ENCODE measurements at regions not wholly inside any gene's neighbourhood (a gene's known extent, or its start where the extent isn't known, plus 50 kb on each side); places are given as distances from the start of the nearest gene placed in this dataset.
"Not testable (repeated sequence)": the region's sequence is repeated elsewhere in the genome, so short reads cannot be mapped to it uniquely, and the experiment has no call there.

GRCh38 chr6:74256781-74257180 lies 560.8 kb downstream of the CD109 start:
- ATAC-seq (no peak), DNase-seq (no peak)
- H3K4me3 Mint-ChIP-seq = no peak overlapping the region
- CTCF ChIA-PET = no interaction called here
- POLR2A ChIA-PET = no interaction called here
- H3K4me1 Mint-ChIP-seq (ENCODE audit: low read depth) = no peaks in the 10 kb centered on the region
- H3K27me3 Mint-ChIP-seq (ENCODE audit: low read depth) = no peaks in the 10 kb centered on the region
- no peaks in the 10 kb centered on the region for H3K36me3 Mint-ChIP-seq (ENCODE audit: low read depth)
- H3K27ac Mint-ChIP-seq = no peak overlapping the region
- H3K9me3 Mint-ChIP-seq (ENCODE audit: insufficient read depth) = peaks cover 4% of the 10 kb centered on the region

GRCh38 chr6:74256381-74256780 lies 560.4 kb downstream of the CD109 start:
- Mint-ChIP-seq H3K27ac (no peak overlapping the region), H3K36me3 (ENCODE audit: low read depth) (no peaks in the 10 kb centered on the region), H3K27me3 (ENCODE audit: low read depth) (no peaks in the 10 kb centered on the region), H3K4me3 (no peak overlapping the region), H3K4me1 (ENCODE audit: low read depth) (no peaks in the 10 kb centered on the region), H3K9me3 (ENCODE audit: insufficient read depth) (peaks cover 4% of the 10 kb centered on the region)
- ChIA-PET POLR2A (no interaction called here), CTCF (no interaction called here)
- DNase-seq (no peak), ATAC-seq (no peak)

GRCh38 chr6:74255007-74255406 lies 559.0 kb downstream of the CD109 start:
- H3K4me3 Mint-ChIP-seq; POLR2A ChIA-PET; DNase-seq; H3K4me1 Mint-ChIP-seq (ENCODE audit: low read depth); ATAC-seq; CTCF ChIA-PET; H3K27me3 Mint-ChIP-seq (ENCODE audit: low read depth); H3K9me3 Mint-ChIP-seq (ENCODE audit: insufficient read depth); H3K27ac Mint-ChIP-seq; H3K36me3 Mint-ChIP-seq (ENCODE audit: low read depth): not testable (repeated sequence)

GRCh38 chr6:74254147-74254546 lies 558.1 kb downstream of the CD109 start:
- H3K36me3 Mint-ChIP-seq (ENCODE audit: low read depth); DNase-seq; H3K4me3 Mint-ChIP-seq; ATAC-seq; H3K27me3 Mint-ChIP-seq (ENCODE audit: low read depth); H3K4me1 Mint-ChIP-seq (ENCODE audit: low read depth); CTCF ChIA-PET; H3K27ac Mint-ChIP-seq; POLR2A ChIA-PET; H3K9me3 Mint-ChIP-seq (ENCODE audit: insufficient read depth): not testable (repeated sequence)

- peaks cover 4% of the 10 kb centered on the region for H3K9me3 Mint-ChIP-seq (ENCODE audit: insufficient read depth)
- no peak overlapping the region for H3K4me3 Mint-ChIP-seq
- no peak for DNase-seq
- no peaks in the 10 kb centered on the region for H3K36me3 Mint-ChIP-seq (ENCODE audit: low read depth)
- no peaks in the 10 kb centered on the region for H3K4me1 Mint-ChIP-seq (ENCODE audit: low read depth)
- ChIA-PET CTCF (no interaction called here), POLR2A (no interaction called here)
- no peak for ATAC-seq
- no peaks in the 10 kb centered on the region for H3K27me3 Mint-ChIP-seq (ENCODE audit: low read depth)
- no peak overlapping the region for H3K27ac Mint-ChIP-seq
Observed at GRCh38 chr6:74253261-74253660, 557.3 kb downstream of the CD109 start.

- POLR2A ChIA-PET = no interaction called here
- no peak overlapping the region for H3K4me3 Mint-ChIP-seq
- H3K9me3 Mint-ChIP-seq (ENCODE audit: insufficient read depth) = no peaks in the 10 kb centered on the region
- DNase-seq (no peak), ATAC-seq (no peak)
- no peaks in the 10 kb centered on the region for H3K4me1 Mint-ChIP-seq (ENCODE audit: low read depth)
- CTCF ChIA-PET = no interaction called here
- H3K36me3 Mint-ChIP-seq (ENCODE audit: low read depth) = no peaks in the 10 kb centered on the region
- no peaks in the 10 kb centered on the region for H3K27me3 Mint-ChIP-seq (ENCODE audit: low read depth)
- no peak overlapping the region for H3K27ac Mint-ChIP-seq
Observed at GRCh38 chr6:74250161-74250818, 554.3 kb downstream of the CD109 start.

GRCh38 chr6:74249658-74250057 lies 553.7 kb downstream of the CD109 start:
- DNase-seq (no peak), ATAC-seq (no peak)
- Mint-ChIP-seq H3K4me3 (no peak overlapping the region), H3K27ac (no peak overlapping the region), H3K27me3 (ENCODE audit: low read depth) (no peaks in the 10 kb centered on the region), H3K9me3 (ENCODE audit: insufficient read depth) (peaks cover 4% of the 10 kb centered on the region), H3K36me3 (ENCODE audit: low read depth) (no peaks in the 10 kb centered on the region), H3K4me1 (ENCODE audit: low read depth) (no peaks in the 10 kb centered on the region)
- POLR2A ChIA-PET = no interaction called here
- CTCF ChIA-PET = no interaction called here

GRCh38 chr6:74248966-74249365 lies 553.0 kb downstream of the CD109 start:
- no peaks in the 10 kb centered on the region for H3K4me1 Mint-ChIP-seq (ENCODE audit: low read depth)
- peaks cover 5% of the 10 kb centered on the region for H3K9me3 Mint-ChIP-seq (ENCODE audit: insufficient read depth)
- DNase-seq (no peak), ATAC-seq (no peak)
- no peaks in the 10 kb centered on the region for H3K36me3 Mint-ChIP-seq (ENCODE audit: low read depth)
- no peaks in the 10 kb centered on the region for H3K27me3 Mint-ChIP-seq (ENCODE audit: low read depth)
- no peak overlapping the region for H3K4me3 Mint-ChIP-seq
- CTCF ChIA-PET = no interaction called here
- H3K27ac Mint-ChIP-seq = no peak overlapping the region
- POLR2A ChIA-PET = no interaction called here

GRCh38 chr6:74222768-74223333 lies 526.8 kb downstream of the CD109 start:
- H3K9me3 Mint-ChIP-seq (ENCODE audit: insufficient read depth) = peaks cover 7% of the 10 kb centered on the region
- POLR2A ChIA-PET = no interaction called here
- H3K4me1 Mint-ChIP-seq (ENCODE audit: low read depth) = no peaks in the 10 kb centered on the region
- ATAC-seq = no peak
- H3K36me3 Mint-ChIP-seq (ENCODE audit: low read depth) = no peaks in the 10 kb centered on the region
- H3K27ac Mint-ChIP-seq = no peak overlapping the region
- DNase-seq = no peak
- CTCF ChIA-PET = no interaction called here
- H3K4me3 Mint-ChIP-seq = no peak overlapping the region
- no peaks in the 10 kb centered on the region for H3K27me3 Mint-ChIP-seq (ENCODE audit: low read depth)

GRCh38 chr6:74213995-74214394 lies 518.0 kb downstream of the CD109 start:
- ChIA-PET POLR2A (no interaction called here), CTCF (no interaction called here)
- no peak overlapping the region for H3K27ac Mint-ChIP-seq
- DNase-seq = no peak
- no peak overlapping the region for H3K4me3 Mint-ChIP-seq
- H3K9me3 Mint-ChIP-seq (ENCODE audit: insufficient read depth) = no peaks in the 10 kb centered on the region
- no peak for ATAC-seq
- H3K4me1 Mint-ChIP-seq (ENCODE audit: low read depth) = no peaks in the 10 kb centered on the region
- no peaks in the 10 kb centered on the region for H3K27me3 Mint-ChIP-seq (ENCODE audit: low read depth)
- no peaks in the 10 kb centered on the region for H3K36me3 Mint-ChIP-seq (ENCODE audit: low read depth)

GRCh38 chr6:74208239-74208638 lies 512.2 kb downstream of the CD109 start:
- DNase-seq = no peak
- Mint-ChIP-seq H3K4me3 (no peak overlapping the region), H3K27ac (no peak overlapping the region), H3K36me3 (ENCODE audit: low read depth) (no peaks in the 10 kb centered on the region), H3K4me1 (ENCODE audit: low read depth) (no peaks in the 10 kb centered on the region), H3K9me3 (ENCODE audit: insufficient read depth) (peaks cover 6% of the 10 kb centered on the region), H3K27me3 (ENCODE audit: low read depth) (no peaks in the 10 kb centered on the region)
- POLR2A ChIA-PET = no interaction called here
- ATAC-seq = no peak
- CTCF ChIA-PET = interaction anchor here (0.7 kb wide), 1 partner anchor 1467 kb away, joined by 3 read pairs; no protein-coding TSS in a partner anchor

- no peak overlapping the region for H3K27ac Mint-ChIP-seq
- H3K4me1 Mint-ChIP-seq (ENCODE audit: low read depth) = no peaks in the 10 kb centered on the region
- POLR2A ChIA-PET = no interaction called here
- CTCF ChIA-PET = no interaction called here
- no peaks in the 10 kb centered on the region for H3K27me3 Mint-ChIP-seq (ENCODE audit: low read depth)
- no peak for ATAC-seq
- H3K9me3 Mint-ChIP-seq (ENCODE audit: insufficient read depth) = peaks cover 5% of the 10 kb centered on the region
- no peak for DNase-seq
- no peak overlapping the region for H3K4me3 Mint-ChIP-seq
- H3K36me3 Mint-ChIP-seq (ENCODE audit: low read depth) = no peaks in the 10 kb centered on the region
Observed at GRCh38 chr6:74199215-74199915, 503.4 kb downstream of the CD109 start.

- no peaks in the 10 kb centered on the region for H3K9me3 Mint-ChIP-seq (ENCODE audit: insufficient read depth)
- no peaks in the 10 kb centered on the region for H3K27me3 Mint-ChIP-seq (ENCODE audit: low read depth)
- H3K4me1 Mint-ChIP-seq (ENCODE audit: low read depth) = no peaks in the 10 kb centered on the region
- H3K27ac Mint-ChIP-seq = no peak overlapping the region
- no peaks in the 10 kb centered on the region for H3K36me3 Mint-ChIP-seq (ENCODE audit: low read depth)
- H3K4me3 Mint-ChIP-seq = no peak overlapping the region
- POLR2A ChIA-PET = no interaction called here
- CTCF ChIA-PET = no interaction called here
- ATAC-seq (no peak), DNase-seq (no peak)
Observed at GRCh38 chr6:74197310-74197709, 501.3 kb downstream of the CD109 start.

All from activated CD8-positive, alpha-beta T cell treated with anti-CD3 and anti-CD28 coated beads, Interleukin-2, amount 10 ng/mL, durations not matched to agents 7 days and 5 days (primary cell).